Forelimb muscle (tissue), 1 donor: ENCODE measurements at regions not wholly inside any gene's neighbourhood (a gene's known extent, or its start where the extent isn't known, plus 50 kb on each side); places are given as distances from the start of the nearest gene placed in this dataset.
"Not testable (repeated sequence)": the region's sequence is repeated elsewhere in the genome, so short reads cannot be mapped to it uniquely, and the experiment has no call there.

Experiments
- DNase-seq: peaks from one replicate; pipeline ENCODE4 v3.0.0-alpha.2; 2013; ENCODE audit warnings: low read depth

- not testable (repeated sequence) for DNase-seq
Observed at GRCh38 chr3:144023543-144023942, 51.9 kb downstream of the DIPK2A start.

- peak; percentile 17 for DNase-seq
Observed at GRCh38 chr3:144028798-144029411, 57.3 kb downstream of the DIPK2A start.

GRCh38 chr3:144029769-144030168, 58.1 kb downstream of the DIPK2A start:
- DNase-seq, result no peak

GRCh38 chr3:144031938-144032337, 60.3 kb downstream of the DIPK2A start:
- DNase-seq, result no peak

- no peak for DNase-seq
Observed at GRCh38 chr3:144032531-144033239, 61.1 kb downstream of the DIPK2A start.

- no peak for DNase-seq
Observed at GRCh38 chr3:144033240-144033589, 61.6 kb downstream of the DIPK2A start.

GRCh38 chr3:144033863-144034262, 62.2 kb downstream of the DIPK2A start:
- DNase-seq, result no peak

- DNase-seq, result no peak
Observed at GRCh38 chr3:144034715-144035290, 63.2 kb downstream of the DIPK2A start.

GRCh38 chr3:144036498-144036897, 64.9 kb downstream of the DIPK2A start:
- no peak for DNase-seq

- no peak for DNase-seq
Observed at GRCh38 chr3:144039661-144040060, 68.0 kb downstream of the DIPK2A start.

- no peak for DNase-seq
Observed at GRCh38 chr3:144041960-144042556, 70.4 kb downstream of the DIPK2A start.

GRCh38 chr3:144045766-144046165, 74.1 kb downstream of the DIPK2A start:
- no peak for DNase-seq

GRCh38 chr3:144049374-144049773, 77.8 kb downstream of the DIPK2A start:
- no peak for DNase-seq

GRCh38 chr3:144051211-144051610, 79.6 kb downstream of the DIPK2A start:
- no peak for DNase-seq

- DNase-seq, result no peak
Observed at GRCh38 chr3:144052275-144052674, 80.7 kb downstream of the DIPK2A start.

GRCh38 chr3:144053121-144053520, 81.5 kb downstream of the DIPK2A start:
- no peak for DNase-seq

- no peak for DNase-seq
Observed at GRCh38 chr3:144054766-144055165, 83.1 kb downstream of the DIPK2A start.

- DNase-seq, result no peak
Observed at GRCh38 chr3:144055604-144056003, 84.0 kb downstream of the DIPK2A start.

GRCh38 chr3:144058713-144059112, 87.1 kb downstream of the DIPK2A start:
- DNase-seq, result no peak

- no peak for DNase-seq
Observed at GRCh38 chr3:144059481-144059880, 87.9 kb downstream of the DIPK2A start.

- no peak for DNase-seq
Observed at GRCh38 chr3:144060881-144061280, 89.3 kb downstream of the DIPK2A start.

- no peak for DNase-seq
Observed at GRCh38 chr3:144063306-144063705, 91.7 kb downstream of the DIPK2A start.

GRCh38 chr3:144067059-144067458, 95.4 kb downstream of the DIPK2A start:
- no peak for DNase-seq
